ENCODE measurements at regions not wholly inside any gene's neighbourhood (a gene's known extent, or its start where the extent isn't known, plus 50 kb on each side); places are given as distances from the start of the nearest gene placed in this dataset.

GRCh38 chr6:54617730-54618129 lies 228.8 kb upstream of the FAM83B start:
- intact Hi-C loops (cut with DNase I): no loop called here

GRCh38 chr6:54618572-54618971 lies 228.0 kb upstream of the FAM83B start:
- Histone ChIP-seq H3K9me3 (no peaks in the 10 kb centered on the region), H3K27me3 (no peaks in the 10 kb centered on the region), H3K36me3 (no peaks in the 10 kb centered on the region), H3K27ac (no peak overlapping the region), H3K4me1 (no peaks in the 10 kb centered on the region), H3K9ac (ENCODE audit: low read depth in 2 of 2, low read length in 2 of 2) (no peak overlapping the region), H3K4me3 (no peak overlapping the region)
- no peak for TF ChIP-seq CTCF (IDR thresholded peaks at IDR 0.05)
- intact Hi-C loops (cut with DNase I): no loop called here
- no peak for DNase-seq

More at GRCh38 chr6:54617730-54618129, 228.8 kb upstream of the FAM83B start:
- Histone ChIP-seq H3K27ac (no peak overlapping the region), H3K27me3 (no peaks in the 10 kb centered on the region), H3K9ac (ENCODE audit: low read depth in 2 of 2, low read length in 2 of 2) (no peak overlapping the region), H3K36me3 (no peaks in the 10 kb centered on the region), H3K9me3 (no peaks in the 10 kb centered on the region), H3K4me1 (no peaks in the 10 kb centered on the region), H3K4me3 (no peak overlapping the region)
- DNase-seq: no peak
- no peak for TF ChIP-seq CTCF (IDR thresholded peaks at IDR 0.05)

- DNase-seq: no peak
- Histone ChIP-seq H3K36me3 (no peaks in the 10 kb centered on the region), H3K4me3 (no peak overlapping the region), H3K27ac (no peak overlapping the region), H3K9ac (ENCODE audit: low read depth in 2 of 2, low read length in 2 of 2) (no peak overlapping the region), H3K4me1 (no peaks in the 10 kb centered on the region), H3K9me3 (no peaks in the 10 kb centered on the region), H3K27me3 (no peaks in the 10 kb centered on the region)
- intact Hi-C loops (cut with DNase I): no loop called here
- no peak for TF ChIP-seq CTCF (IDR thresholded peaks at IDR 0.05)
These were observed 227.5 kb upstream of the FAM83B start for GRCh38 chr6:54619102-54619501.

GRCh38 chr6:54621285-54621684 lies 225.3 kb upstream of the FAM83B start:
- Histone ChIP-seq H3K9ac (ENCODE audit: low read depth in 2 of 2, low read length in 2 of 2) (no peak overlapping the region), H3K36me3 (no peaks in the 10 kb centered on the region), H3K9me3 (no peaks in the 10 kb centered on the region), H3K4me3 (no peak overlapping the region), H3K27ac (no peak overlapping the region), H3K4me1 (no peaks in the 10 kb centered on the region), H3K27me3 (no peaks in the 10 kb centered on the region)
- TF ChIP-seq CTCF (IDR thresholded peaks at IDR 0.05): no peak
- DNase-seq: no peak
- intact Hi-C loops (cut with DNase I): loop anchor here (5.0 to 10.0 kb wide), 2 partner anchors 451 to 624 kb away; no protein-coding TSS in a partner anchor

- Histone ChIP-seq H3K9me3 (no peaks in the 10 kb centered on the region), H3K4me1 (no peaks in the 10 kb centered on the region), H3K9ac (ENCODE audit: low read depth in 2 of 2, low read length in 2 of 2) (no peak overlapping the region), H3K27ac (no peak overlapping the region), H3K27me3 (no peaks in the 10 kb centered on the region), H3K36me3 (no peaks in the 10 kb centered on the region), H3K4me3 (no peak overlapping the region)
- DNase-seq: no peak
- intact Hi-C loops (cut with DNase I): loop anchor here (5.0 to 10.0 kb wide), 2 partner anchors 448 to 621 kb away; no protein-coding TSS in a partner anchor
- no peak for TF ChIP-seq CTCF (IDR thresholded peaks at IDR 0.05)
These were observed 222.4 kb upstream of the FAM83B start for GRCh38 chr6:54624216-54624615.
